WTC11 (cell line): ENCODE measurements at regions not wholly inside any gene's neighbourhood (a gene's known extent, or its start where the extent isn't known, plus 50 kb on each side); places are given as distances from the start of the nearest gene placed in this dataset.

ENCODE experiments used
- ATAC-seq: fragments of 200-7000 bp; cut with Tn5 transposase; 2 replicates; pipeline ENCODE4 v1.10.0; 2021; ENCODE audit warnings: mild to moderate bottlenecking, moderate library complexity
- CTCF ChIA-PET: fragments of 300-600 bp; sonication (Branson Sonifier 250); formaldehyde crosslinking; loops from one replicate; lab custom pipeline; 2021; ENCODE audit warnings: antibody characterized with exemption; lab: Charles Lee
- POLR2A ChIA-PET: fragments of 350-600 bp; sonication (Branson Sonifier 250); formaldehyde crosslinking; loops from one replicate; lab custom pipeline; 2021; ENCODE audit warnings: antibody characterized with exemption; lab: Charles Lee
- DNase-seq: peaks from one replicate; pipeline ENCODE4 v3.0.0; 2021; ENCODE audit warnings: low spot score
- H3K27ac Mint-ChIP-seq: 2 replicates; pipeline ENCODE4 v1.8.0; 2021; ENCODE audit warnings: mixed read lengths
- H3K27me3 Mint-ChIP-seq: 2 replicates; pipeline ENCODE4 v1.8.0; 2021; ENCODE audit warnings: low read depth, mild to moderate bottlenecking, moderate library complexity, mixed read lengths
- H3K36me3 Mint-ChIP-seq: 2 replicates; pipeline ENCODE4 v1.8.0; 2021; ENCODE audit warnings: mixed read lengths
- H3K4me1 Mint-ChIP-seq: 2 replicates; pipeline ENCODE4 v1.8.0; 2022; ENCODE audit warnings: mixed read lengths
- H3K4me3 Mint-ChIP-seq: 2 replicates; pipeline ENCODE4 v1.8.0; 2021; ENCODE audit warnings: mild to moderate bottlenecking, moderate library complexity, mixed read lengths
- H3K9me3 Mint-ChIP-seq: 2 replicates; pipeline ENCODE4 v1.8.0; 2021; ENCODE audit warnings: mixed read lengths
- ATF1 ChIP-seq: sonication (generic); formaldehyde crosslinking; IDR thresholded peaks from 2 replicates; pipeline ENCODE4 v1.8.1; 2023; ENCODE audit warnings: mild to moderate bottlenecking, moderate library complexity, missing genetic modification reagents
- ATF6 ChIP-seq: sonication (generic); formaldehyde crosslinking; IDR thresholded peaks from 2 replicates; pipeline ENCODE4 v1.8.1; 2023; ENCODE audit warnings: mild to moderate bottlenecking, missing genetic modification reagents
- FOXK1 ChIP-seq: sonication (generic); formaldehyde crosslinking; IDR thresholded peaks from 2 replicates; pipeline ENCODE4 v1.8.0; 2022; ENCODE audit warnings: mild to moderate bottlenecking, moderate library complexity, missing genetic modification reagents
- FOXP1 ChIP-seq: sonication (generic); formaldehyde crosslinking; IDR thresholded peaks from 2 replicates; pipeline ENCODE4 v1.8.0; 2022; ENCODE audit warnings: missing genetic modification reagents, mild to moderate bottlenecking, moderate library complexity, borderline replicate concordance
- GTF2I ChIP-seq: fragments of 250-450 bp; sonication (Bioruptor Pico); conservative IDR thresholded peaks from 2 replicates; pipeline ENCODE4 v1.4.0; 2021; ENCODE audit warnings: mild to moderate bottlenecking
- JUN ChIP-seq: sonication (generic); formaldehyde crosslinking; IDR thresholded peaks from 2 replicates; pipeline ENCODE4 v1.8.0; 2023; ENCODE audit warnings: mild to moderate bottlenecking, missing genetic modification reagents
- KAT7 ChIP-seq: sonication (generic); formaldehyde crosslinking; IDR thresholded peaks from 2 replicates; pipeline ENCODE4 v1.8.1; 2023; ENCODE audit warnings: missing genetic modification reagents, mild to moderate bottlenecking, borderline replicate concordance
- MXD4 ChIP-seq: fragments of 250-450 bp; sonication (Bioruptor Pico); IDR thresholded peaks from 2 replicates; pipeline ENCODE4 v1.8.0; 2021; ENCODE audit warnings: mild to moderate bottlenecking, moderate library complexity, borderline replicate concordance
- NR3C1 ChIP-seq: sonication (generic); formaldehyde crosslinking; conservative IDR thresholded peaks from 2 replicates; pipeline ENCODE4 v1.8.1; 2023; ENCODE audit warnings: low read depth, mild to moderate bottlenecking, missing genetic modification reagents
- RELA ChIP-seq: sonication (generic); formaldehyde crosslinking; IDR thresholded peaks from 2 replicates; pipeline ENCODE4 v1.8.1; 2022; ENCODE audit warnings: missing genetic modification reagents, mild to moderate bottlenecking, borderline replicate concordance
- RORB ChIP-seq: fragments of 250-450 bp; sonication (Bioruptor Pico); IDR thresholded peaks from 2 replicates; pipeline ENCODE4 v1.9.0; 2021; ENCODE audit warnings: mild to moderate bottlenecking
- SOX15 ChIP-seq: fragments of 250-450 bp; sonication (Bioruptor Pico); IDR thresholded peaks from 2 replicates; pipeline ENCODE4 v1.9.0; 2021; ENCODE audit warnings: mild to moderate bottlenecking
- ZNF138 ChIP-seq: sonication (generic); formaldehyde crosslinking; conservative IDR thresholded peaks from 2 replicates; pipeline ENCODE4 v1.8.1; 2022; ENCODE audit warnings: mild to moderate bottlenecking, moderate library complexity, missing genetic modification reagents
- ZNF232 ChIP-seq: sonication (generic); formaldehyde crosslinking; IDR thresholded peaks from 2 replicates; pipeline ENCODE4 v1.8.0; 2022; ENCODE audit warnings: mild to moderate bottlenecking, missing genetic modification reagents
- ZNF416 ChIP-seq: fragments of 250-450 bp; sonication (Bioruptor Pico); IDR thresholded peaks from 2 replicates; pipeline ENCODE4 v1.9.0; 2021; ENCODE audit warnings: mild to moderate bottlenecking, inconsistent platforms
- TF ChIP-seq, protein P1 (sequence below): sonication (generic); formaldehyde crosslinking; IDR thresholded peaks from 2 replicates; pipeline ENCODE4 v1.8.1; 2022; ENCODE audit warnings: low read depth, missing genetic modification reagents, borderline replicate concordance
- TF ChIP-seq, protein P2 (sequence below): sonication (generic); formaldehyde crosslinking; IDR thresholded peaks from 2 replicates; pipeline ENCODE4 v1.8.1; 2022; ENCODE audit warnings: mild to moderate bottlenecking, moderate library complexity, missing genetic modification reagents
- TF ChIP-seq, protein P3 (sequence below): sonication (generic); formaldehyde crosslinking; IDR thresholded peaks from 2 replicates; pipeline ENCODE4 v1.8.1; 2023; ENCODE audit warnings: mild to moderate bottlenecking, missing genetic modification reagents
- TF ChIP-seq, protein P4 (sequence below): sonication (generic); formaldehyde crosslinking; IDR thresholded peaks from 2 replicates; pipeline ENCODE4 v1.8.0; 2022; ENCODE audit warnings: missing genetic modification reagents
- TF ChIP-seq, protein P5 (sequence below): sonication (generic); formaldehyde crosslinking; conservative IDR thresholded peaks from 2 replicates; pipeline ENCODE4 v1.8.1; 2023; ENCODE audit warnings: mild to moderate bottlenecking, low read depth, missing genetic modification reagents, moderate library complexity
- TF ChIP-seq, protein P6 (sequence below): sonication (generic); formaldehyde crosslinking; IDR thresholded peaks from 2 replicates; pipeline ENCODE4 v1.8.1; 2023; ENCODE audit warnings: mild to moderate bottlenecking, missing genetic modification reagents, moderate library complexity
- TF ChIP-seq, protein P7 (sequence below): sonication (generic); formaldehyde crosslinking; IDR thresholded peaks from 2 replicates; pipeline ENCODE4 v1.8.0; 2022; ENCODE audit warnings: mild to moderate bottlenecking, missing genetic modification reagents

- Mint-ChIP-seq H3K36me3 (peaks cover 22% of the 10 kb centered on the region), H3K27ac (no peak overlapping the region), H3K9me3 (peaks cover 55% of the 10 kb centered on the region), H3K27me3 (no peaks in the 10 kb centered on the region), H3K4me3 (no peak overlapping the region), H3K4me1 (peaks cover 1% of the 10 kb centered on the region; the same call in 1 of the 2 replicates)
- ChIA-PET POLR2A (no interaction called here), CTCF (no interaction called here)
- ATAC-seq (no peak), DNase-seq (no peak)
- TF ChIP-seq GTF2I (no peak), ATF6 (no peak), ZNF138 (CRISPR knock-in tag) (no peak), SOX15 (CRISPR knock-in tag) (no peak), RELA (no peak), JUN (no peak), ZNF416 (CRISPR knock-in tag) (no peak), FOXK1 (CRISPR knock-in tag) (no peak), NR3C1 (CRISPR knock-in tag) (no peak)
- TF ChIP-seq, protein P1, sequence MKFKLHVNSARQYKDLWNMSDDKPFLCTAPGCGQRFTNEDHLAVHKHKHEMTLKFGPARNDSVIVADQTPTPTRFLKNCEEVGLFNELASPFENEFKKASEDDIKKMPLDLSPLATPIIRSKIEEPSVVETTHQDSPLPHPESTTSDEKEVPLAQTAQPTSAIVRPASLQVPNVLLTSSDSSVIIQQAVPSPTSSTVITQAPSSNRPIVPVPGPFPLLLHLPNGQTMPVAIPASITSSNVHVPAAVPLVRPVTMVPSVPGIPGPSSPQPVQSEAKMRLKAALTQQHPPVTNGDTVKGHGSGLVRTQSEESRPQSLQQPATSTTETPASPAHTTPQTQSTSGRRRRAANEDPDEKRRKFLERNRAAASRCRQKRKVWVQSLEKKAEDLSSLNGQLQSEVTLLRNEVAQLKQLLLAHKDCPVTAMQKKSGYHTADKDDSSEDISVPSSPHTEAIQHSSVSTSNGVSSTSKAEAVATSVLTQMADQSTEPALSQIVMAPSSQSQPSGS (CRISPR knock-in tag), result no peak
- TF ChIP-seq, protein P2, sequence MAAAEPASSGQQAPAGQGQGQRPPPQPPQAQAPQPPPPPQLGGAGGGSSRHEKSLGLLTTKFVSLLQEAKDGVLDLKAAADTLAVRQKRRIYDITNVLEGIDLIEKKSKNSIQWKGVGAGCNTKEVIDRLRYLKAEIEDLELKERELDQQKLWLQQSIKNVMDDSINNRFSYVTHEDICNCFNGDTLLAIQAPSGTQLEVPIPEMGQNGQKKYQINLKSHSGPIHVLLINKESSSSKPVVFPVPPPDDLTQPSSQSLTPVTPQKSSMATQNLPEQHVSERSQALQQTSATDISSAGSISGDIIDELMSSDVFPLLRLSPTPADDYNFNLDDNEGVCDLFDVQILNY, result no peak
Measured at GRCh38 chr5:44178414-44178813, 210.8 kb downstream of the FGF10 start.

- Mint-ChIP-seq H3K4me1 (no peaks in the 10 kb centered on the region; the same call in 1 of the 2 replicates), H3K27me3 (no peaks in the 10 kb centered on the region), H3K27ac (no peak overlapping the region), H3K9me3 (peaks cover 54% of the 10 kb centered on the region), H3K4me3 (no peak overlapping the region), H3K36me3 (0 out of 2 replicates have a peak, but pooled peaks cover 2% of the 10 kb centered on the region)
- POLR2A ChIA-PET, result no interaction called here
- DNase-seq (no peak), ATAC-seq (no peak)
- CTCF ChIA-PET, result no interaction called here
- TF ChIP-seq, protein P3, sequence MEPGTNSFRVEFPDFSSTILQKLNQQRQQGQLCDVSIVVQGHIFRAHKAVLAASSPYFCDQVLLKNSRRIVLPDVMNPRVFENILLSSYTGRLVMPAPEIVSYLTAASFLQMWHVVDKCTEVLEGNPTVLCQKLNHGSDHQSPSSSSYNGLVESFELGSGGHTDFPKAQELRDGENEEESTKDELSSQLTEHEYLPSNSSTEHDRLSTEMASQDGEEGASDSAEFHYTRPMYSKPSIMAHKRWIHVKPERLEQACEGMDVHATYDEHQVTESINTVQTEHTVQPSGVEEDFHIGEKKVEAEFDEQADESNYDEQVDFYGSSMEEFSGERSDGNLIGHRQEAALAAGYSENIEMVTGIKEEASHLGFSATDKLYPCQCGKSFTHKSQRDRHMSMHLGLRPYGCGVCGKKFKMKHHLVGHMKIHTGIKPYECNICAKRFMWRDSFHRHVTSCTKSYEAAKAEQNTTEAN, result no peak
- TF ChIP-seq, protein P4, sequence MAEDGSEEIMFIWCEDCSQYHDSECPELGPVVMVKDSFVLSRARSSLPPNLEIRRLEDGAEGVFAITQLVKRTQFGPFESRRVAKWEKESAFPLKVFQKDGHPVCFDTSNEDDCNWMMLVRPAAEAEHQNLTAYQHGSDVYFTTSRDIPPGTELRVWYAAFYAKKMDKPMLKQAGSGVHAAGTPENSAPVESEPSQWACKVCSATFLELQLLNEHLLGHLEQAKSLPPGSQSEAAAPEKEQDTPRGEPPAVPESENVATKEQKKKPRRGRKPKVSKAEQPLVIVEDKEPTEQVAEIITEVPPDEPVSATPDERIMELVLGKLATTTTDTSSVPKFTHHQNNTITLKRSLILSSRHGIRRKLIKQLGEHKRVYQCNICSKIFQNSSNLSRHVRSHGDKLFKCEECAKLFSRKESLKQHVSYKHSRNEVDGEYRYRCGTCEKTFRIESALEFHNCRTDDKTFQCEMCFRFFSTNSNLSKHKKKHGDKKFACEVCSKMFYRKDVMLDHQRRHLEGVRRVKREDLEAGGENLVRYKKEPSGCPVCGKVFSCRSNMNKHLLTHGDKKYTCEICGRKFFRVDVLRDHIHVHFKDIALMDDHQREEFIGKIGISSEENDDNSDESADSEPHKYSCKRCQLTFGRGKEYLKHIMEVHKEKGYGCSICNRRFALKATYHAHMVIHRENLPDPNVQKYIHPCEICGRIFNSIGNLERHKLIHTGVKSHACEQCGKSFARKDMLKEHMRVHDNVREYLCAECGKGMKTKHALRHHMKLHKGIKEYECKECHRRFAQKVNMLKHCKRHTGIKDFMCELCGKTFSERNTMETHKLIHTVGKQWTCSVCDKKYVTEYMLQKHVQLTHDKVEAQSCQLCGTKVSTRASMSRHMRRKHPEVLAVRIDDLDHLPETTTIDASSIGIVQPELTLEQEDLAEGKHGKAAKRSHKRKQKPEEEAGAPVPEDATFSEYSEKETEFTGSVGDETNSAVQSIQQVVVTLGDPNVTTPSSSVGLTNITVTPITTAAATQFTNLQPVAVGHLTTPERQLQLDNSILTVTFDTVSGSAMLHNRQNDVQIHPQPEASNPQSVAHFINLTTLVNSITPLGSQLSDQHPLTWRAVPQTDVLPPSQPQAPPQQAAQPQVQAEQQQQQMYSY (CRISPR knock-in tag), result no peak
- TF ChIP-seq KAT7 (no peak), FOXP1 (CRISPR knock-in tag) (no peak), ATF1 (CRISPR knock-in tag) (no peak), RORB (CRISPR knock-in tag) (no peak), ZNF232 (CRISPR knock-in tag) (no peak), MXD4 (CRISPR knock-in tag) (no peak)
- TF ChIP-seq, protein P5, sequence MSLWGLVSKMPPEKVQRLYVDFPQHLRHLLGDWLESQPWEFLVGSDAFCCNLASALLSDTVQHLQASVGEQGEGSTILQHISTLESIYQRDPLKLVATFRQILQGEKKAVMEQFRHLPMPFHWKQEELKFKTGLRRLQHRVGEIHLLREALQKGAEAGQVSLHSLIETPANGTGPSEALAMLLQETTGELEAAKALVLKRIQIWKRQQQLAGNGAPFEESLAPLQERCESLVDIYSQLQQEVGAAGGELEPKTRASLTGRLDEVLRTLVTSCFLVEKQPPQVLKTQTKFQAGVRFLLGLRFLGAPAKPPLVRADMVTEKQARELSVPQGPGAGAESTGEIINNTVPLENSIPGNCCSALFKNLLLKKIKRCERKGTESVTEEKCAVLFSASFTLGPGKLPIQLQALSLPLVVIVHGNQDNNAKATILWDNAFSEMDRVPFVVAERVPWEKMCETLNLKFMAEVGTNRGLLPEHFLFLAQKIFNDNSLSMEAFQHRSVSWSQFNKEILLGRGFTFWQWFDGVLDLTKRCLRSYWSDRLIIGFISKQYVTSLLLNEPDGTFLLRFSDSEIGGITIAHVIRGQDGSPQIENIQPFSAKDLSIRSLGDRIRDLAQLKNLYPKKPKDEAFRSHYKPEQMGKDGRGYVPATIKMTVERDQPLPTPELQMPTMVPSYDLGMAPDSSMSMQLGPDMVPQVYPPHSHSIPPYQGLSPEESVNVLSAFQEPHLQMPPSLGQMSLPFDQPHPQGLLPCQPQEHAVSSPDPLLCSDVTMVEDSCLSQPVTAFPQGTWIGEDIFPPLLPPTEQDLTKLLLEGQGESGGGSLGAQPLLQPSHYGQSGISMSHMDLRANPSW (CRISPR knock-in tag), result no peak
- TF ChIP-seq, protein P6, sequence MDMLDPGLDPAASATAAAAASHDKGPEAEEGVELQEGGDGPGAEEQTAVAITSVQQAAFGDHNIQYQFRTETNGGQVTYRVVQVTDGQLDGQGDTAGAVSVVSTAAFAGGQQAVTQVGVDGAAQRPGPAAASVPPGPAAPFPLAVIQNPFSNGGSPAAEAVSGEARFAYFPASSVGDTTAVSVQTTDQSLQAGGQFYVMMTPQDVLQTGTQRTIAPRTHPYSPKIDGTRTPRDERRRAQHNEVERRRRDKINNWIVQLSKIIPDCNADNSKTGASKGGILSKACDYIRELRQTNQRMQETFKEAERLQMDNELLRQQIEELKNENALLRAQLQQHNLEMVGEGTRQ (CRISPR knock-in tag), result no peak
- TF ChIP-seq, protein P7, sequence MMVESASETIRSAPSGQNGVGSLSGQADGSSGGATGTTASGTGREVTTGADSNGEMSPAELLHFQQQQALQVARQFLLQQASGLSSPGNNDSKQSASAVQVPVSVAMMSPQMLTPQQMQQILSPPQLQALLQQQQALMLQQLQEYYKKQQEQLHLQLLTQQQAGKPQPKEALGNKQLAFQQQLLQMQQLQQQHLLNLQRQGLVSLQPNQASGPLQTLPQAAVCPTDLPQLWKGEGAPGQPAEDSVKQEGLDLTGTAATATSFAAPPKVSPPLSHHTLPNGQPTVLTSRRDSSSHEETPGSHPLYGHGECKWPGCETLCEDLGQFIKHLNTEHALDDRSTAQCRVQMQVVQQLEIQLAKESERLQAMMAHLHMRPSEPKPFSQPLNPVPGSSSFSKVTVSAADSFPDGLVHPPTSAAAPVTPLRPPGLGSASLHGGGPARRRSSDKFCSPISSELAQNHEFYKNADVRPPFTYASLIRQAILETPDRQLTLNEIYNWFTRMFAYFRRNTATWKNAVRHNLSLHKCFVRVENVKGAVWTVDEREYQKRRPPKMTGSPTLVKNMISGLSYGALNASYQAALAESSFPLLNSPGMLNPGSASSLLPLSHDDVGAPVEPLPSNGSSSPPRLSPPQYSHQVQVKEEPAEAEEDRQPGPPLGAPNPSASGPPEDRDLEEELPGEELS (CRISPR knock-in tag), result no peak
Measured at GRCh38 chr5:44167540-44167939, 221.7 kb downstream of the FGF10 start.
